Liver (tissue), 3 donors: ENCODE measurements at regions not wholly inside any gene's neighbourhood (a gene's known extent, or its start where the extent isn't known, plus 50 kb on each side); places are given as distances from the start of the nearest gene placed in this dataset.

Source experiments
- TF ChIP-seq, protein P1 (sequence below): IDR thresholded peaks from 2 replicates; pipeline ENCODE4 v1.6.1; 2016; ENCODE audit warnings: antibody characterized with exemption
- TF ChIP-seq, protein P2 (sequence below): fragments of 150-350 bp; IDR thresholded peaks from 2 replicates; pipeline ENCODE4 v1.5.1; 2017; ENCODE audit warnings: improper control_type of control experiment, low read depth, low read length; ENCODE audit not compliant: missing input control
- donor health status: healthy.
- donor health status: healthy.

GRCh38 chr2:183458460-183458859, 334.2 kb downstream of the NUP35 start:
- TF ChIP-seq, protein P1, sequence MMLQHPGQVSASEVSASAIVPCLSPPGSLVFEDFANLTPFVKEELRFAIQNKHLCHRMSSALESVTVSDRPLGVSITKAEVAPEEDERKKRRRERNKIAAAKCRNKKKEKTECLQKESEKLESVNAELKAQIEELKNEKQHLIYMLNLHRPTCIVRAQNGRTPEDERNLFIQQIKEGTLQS: no peak
- TF ChIP-seq, protein P2, sequence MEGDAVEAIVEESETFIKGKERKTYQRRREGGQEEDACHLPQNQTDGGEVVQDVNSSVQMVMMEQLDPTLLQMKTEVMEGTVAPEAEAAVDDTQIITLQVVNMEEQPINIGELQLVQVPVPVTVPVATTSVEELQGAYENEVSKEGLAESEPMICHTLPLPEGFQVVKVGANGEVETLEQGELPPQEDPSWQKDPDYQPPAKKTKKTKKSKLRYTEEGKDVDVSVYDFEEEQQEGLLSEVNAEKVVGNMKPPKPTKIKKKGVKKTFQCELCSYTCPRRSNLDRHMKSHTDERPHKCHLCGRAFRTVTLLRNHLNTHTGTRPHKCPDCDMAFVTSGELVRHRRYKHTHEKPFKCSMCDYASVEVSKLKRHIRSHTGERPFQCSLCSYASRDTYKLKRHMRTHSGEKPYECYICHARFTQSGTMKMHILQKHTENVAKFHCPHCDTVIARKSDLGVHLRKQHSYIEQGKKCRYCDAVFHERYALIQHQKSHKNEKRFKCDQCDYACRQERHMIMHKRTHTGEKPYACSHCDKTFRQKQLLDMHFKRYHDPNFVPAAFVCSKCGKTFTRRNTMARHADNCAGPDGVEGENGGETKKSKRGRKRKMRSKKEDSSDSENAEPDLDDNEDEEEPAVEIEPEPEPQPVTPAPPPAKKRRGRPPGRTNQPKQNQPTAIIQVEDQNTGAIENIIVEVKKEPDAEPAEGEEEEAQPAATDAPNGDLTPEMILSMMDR: no peak
